GM23338 (cell line): ENCODE measurements at regions not wholly inside any gene's neighbourhood (a gene's known extent, or its start where the extent isn't known, plus 50 kb on each side); places are given as distances from the start of the nearest gene placed in this dataset.

Experiments
- CREB1 ChIP-seq: fragments of 250-450 bp; sonication (Bioruptor Pico); IDR thresholded peaks from 2 replicates; pipeline ENCODE4 v1.5.0; 2020; ENCODE audit warnings: low read depth, mild to moderate bottlenecking, moderate library complexity
- EZH2 ChIP-seq: fragments of 200-600 bp; sonication (generic); IDR thresholded peaks from one replicate; pipeline ENCODE4 v1.8.0; 2017; ENCODE audit warnings: antibody characterized with exemption, mild to moderate bottlenecking, low read depth; ENCODE audit not compliant: unreplicated experiment
- EZH2phosphoT487 ChIP-seq: fragments of 200-600 bp; sonication (generic); IDR thresholded peaks from one replicate; pipeline ENCODE4 v1.8.1; 2018; ENCODE audit warnings: antibody characterized with exemption; ENCODE audit not compliant: unreplicated experiment
- POLR2AphosphoS5 ChIP-seq: IDR thresholded peaks from 2 replicates; pipeline ENCODE4 v1.6.1; 2016; ENCODE audit warnings: antibody characterized with exemption, low read depth
- STAT1 ChIP-seq: IDR thresholded peaks from one replicate; pipeline ENCODE4 v1.6.1; 2016; ENCODE audit warnings: antibody characterized with exemption; ENCODE audit not compliant: unreplicated experiment
- TF ChIP-seq, protein P1 (sequence below): IDR thresholded peaks from one replicate; pipeline ENCODE4 v1.6.1; 2018; ENCODE audit warnings: antibody characterized with exemption; ENCODE audit not compliant: unreplicated experiment
- TF ChIP-seq, protein P2 (sequence below), 2 experiments: fragments of 200-600 bp in 1 of 2; sonication (generic) in 1 of 2; conservative IDR thresholded peaks; 2 replicates each; pipeline versions ENCODE4 v1.5.1 to v1.6.1; 2016 to 2017; ENCODE audit warnings: antibody characterized with exemption in 2 of 2, low read depth in 2 of 2, mild to moderate bottlenecking in 2 of 2, moderate library complexity in 1 of 2

DNA sequence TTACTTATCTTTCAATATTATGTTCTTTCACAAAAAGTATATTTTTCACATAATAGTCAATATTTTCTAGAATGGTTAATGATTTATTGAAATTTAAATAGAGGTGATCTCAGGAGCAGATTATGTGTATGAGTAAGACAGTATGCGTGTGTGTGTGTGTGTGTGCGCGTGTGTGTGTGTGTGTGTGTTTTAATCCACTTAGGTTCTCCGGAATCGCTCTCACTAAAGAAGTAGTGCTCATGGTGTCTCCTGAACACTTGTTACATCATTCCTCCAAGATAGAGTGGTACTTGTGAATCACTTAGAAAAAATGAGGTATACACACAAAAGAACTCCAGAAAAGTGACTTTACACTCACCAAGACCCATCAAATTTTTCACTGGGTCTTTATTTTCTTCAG lies 91.0 kb upstream of the KCNH7 start:
- TF ChIP-seq POLR2AphosphoS5, result no peak
- TF ChIP-seq EZH2phosphoT487, result no peak
- no peak for TF ChIP-seq STAT1
- TF ChIP-seq CREB1 (CRISPR knock-in tag), result no peak
- TF ChIP-seq, protein P1, sequence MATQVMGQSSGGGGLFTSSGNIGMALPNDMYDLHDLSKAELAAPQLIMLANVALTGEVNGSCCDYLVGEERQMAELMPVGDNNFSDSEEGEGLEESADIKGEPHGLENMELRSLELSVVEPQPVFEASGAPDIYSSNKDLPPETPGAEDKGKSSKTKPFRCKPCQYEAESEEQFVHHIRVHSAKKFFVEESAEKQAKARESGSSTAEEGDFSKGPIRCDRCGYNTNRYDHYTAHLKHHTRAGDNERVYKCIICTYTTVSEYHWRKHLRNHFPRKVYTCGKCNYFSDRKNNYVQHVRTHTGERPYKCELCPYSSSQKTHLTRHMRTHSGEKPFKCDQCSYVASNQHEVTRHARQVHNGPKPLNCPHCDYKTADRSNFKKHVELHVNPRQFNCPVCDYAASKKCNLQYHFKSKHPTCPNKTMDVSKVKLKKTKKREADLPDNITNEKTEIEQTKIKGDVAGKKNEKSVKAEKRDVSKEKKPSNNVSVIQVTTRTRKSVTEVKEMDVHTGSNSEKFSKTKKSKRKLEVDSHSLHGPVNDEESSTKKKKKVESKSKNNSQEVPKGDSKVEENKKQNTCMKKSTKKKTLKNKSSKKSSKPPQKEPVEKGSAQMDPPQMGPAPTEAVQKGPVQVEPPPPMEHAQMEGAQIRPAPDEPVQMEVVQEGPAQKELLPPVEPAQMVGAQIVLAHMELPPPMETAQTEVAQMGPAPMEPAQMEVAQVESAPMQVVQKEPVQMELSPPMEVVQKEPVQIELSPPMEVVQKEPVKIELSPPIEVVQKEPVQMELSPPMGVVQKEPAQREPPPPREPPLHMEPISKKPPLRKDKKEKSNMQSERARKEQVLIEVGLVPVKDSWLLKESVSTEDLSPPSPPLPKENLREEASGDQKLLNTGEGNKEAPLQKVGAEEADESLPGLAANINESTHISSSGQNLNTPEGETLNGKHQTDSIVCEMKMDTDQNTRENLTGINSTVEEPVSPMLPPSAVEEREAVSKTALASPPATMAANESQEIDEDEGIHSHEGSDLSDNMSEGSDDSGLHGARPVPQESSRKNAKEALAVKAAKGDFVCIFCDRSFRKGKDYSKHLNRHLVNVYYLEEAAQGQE, result no peak
- no peak for TF ChIP-seq EZH2
- TF ChIP-seq, protein P2, sequence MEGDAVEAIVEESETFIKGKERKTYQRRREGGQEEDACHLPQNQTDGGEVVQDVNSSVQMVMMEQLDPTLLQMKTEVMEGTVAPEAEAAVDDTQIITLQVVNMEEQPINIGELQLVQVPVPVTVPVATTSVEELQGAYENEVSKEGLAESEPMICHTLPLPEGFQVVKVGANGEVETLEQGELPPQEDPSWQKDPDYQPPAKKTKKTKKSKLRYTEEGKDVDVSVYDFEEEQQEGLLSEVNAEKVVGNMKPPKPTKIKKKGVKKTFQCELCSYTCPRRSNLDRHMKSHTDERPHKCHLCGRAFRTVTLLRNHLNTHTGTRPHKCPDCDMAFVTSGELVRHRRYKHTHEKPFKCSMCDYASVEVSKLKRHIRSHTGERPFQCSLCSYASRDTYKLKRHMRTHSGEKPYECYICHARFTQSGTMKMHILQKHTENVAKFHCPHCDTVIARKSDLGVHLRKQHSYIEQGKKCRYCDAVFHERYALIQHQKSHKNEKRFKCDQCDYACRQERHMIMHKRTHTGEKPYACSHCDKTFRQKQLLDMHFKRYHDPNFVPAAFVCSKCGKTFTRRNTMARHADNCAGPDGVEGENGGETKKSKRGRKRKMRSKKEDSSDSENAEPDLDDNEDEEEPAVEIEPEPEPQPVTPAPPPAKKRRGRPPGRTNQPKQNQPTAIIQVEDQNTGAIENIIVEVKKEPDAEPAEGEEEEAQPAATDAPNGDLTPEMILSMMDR (conservative IDR thresholded peaks at IDR 0.05; ENCODE audit: low read depth in 2 of 2), result no peak
